ENCODE measurements at regions not wholly inside any gene's neighbourhood (a gene's known extent, or its start where the extent isn't known, plus 50 kb on each side); places are given as distances from the start of the nearest gene placed in this dataset.

- peak; percentile 59 for DNase-seq
These were observed 259.2 kb upstream of the NOVA1 start for GRCh38 chr14:26856876-26857518.

GRCh38 chr14:26859483-26859882 lies 261.6 kb upstream of the NOVA1 start:
- no peak for DNase-seq

- DNase-seq: no peak
These were observed 262.3 kb upstream of the NOVA1 start for GRCh38 chr14:26860111-26860510.

- no peak for DNase-seq
These were observed 265.9 kb upstream of the NOVA1 start for GRCh38 chr14:26863736-26864135.

- DNase-seq: no peak
These were observed 268.9 kb upstream of the NOVA1 start for GRCh38 chr14:26866721-26867120.

- DNase-seq: no peak
These were observed 269.4 kb upstream of the NOVA1 start for GRCh38 chr14:26867171-26867757.

GRCh38 chr14:26870096-26870495 lies 272.3 kb upstream of the NOVA1 start:
- DNase-seq: no peak

- DNase-seq: no peak
These were observed 273.1 kb upstream of the NOVA1 start for GRCh38 chr14:26870722-26871617.

- peak; percentile 53 for DNase-seq
These were observed 274.9 kb upstream of the NOVA1 start for GRCh38 chr14:26872515-26873361.

GRCh38 chr14:26873362-26873960 lies 275.6 kb upstream of the NOVA1 start:
- DNase-seq: peak; percentile 12

- DNase-seq: no peak
These were observed 290.0 kb upstream of the NOVA1 start for GRCh38 chr14:26887847-26888246.

GRCh38 chr14:26888592-26888991 lies 290.8 kb upstream of the NOVA1 start:
- DNase-seq: no peak

- DNase-seq: no peak
These were observed 298.6 kb upstream of the NOVA1 start for GRCh38 chr14:26896447-26896846.

GRCh38 chr14:26897196-26897595 lies 299.4 kb upstream of the NOVA1 start:
- no peak for DNase-seq

GRCh38 chr14:26905229-26905628 lies 307.4 kb upstream of the NOVA1 start:
- DNase-seq: no peak

- no peak for DNase-seq
These were observed 316.0 kb upstream of the NOVA1 start for GRCh38 chr14:26913786-26914185.

GRCh38 chr14:26917086-26917485 lies 319.3 kb upstream of the NOVA1 start:
- DNase-seq: no peak

- no peak for DNase-seq
These were observed 328.2 kb upstream of the NOVA1 start for GRCh38 chr14:26925876-26926584.

GRCh38 chr14:26926585-26926984 lies 328.8 kb upstream of the NOVA1 start:
- DNase-seq: no peak

- no peak for DNase-seq
These were observed 330.2 kb upstream of the NOVA1 start for GRCh38 chr14:26928019-26928418.

- no peak for DNase-seq
These were observed 331.5 kb upstream of the NOVA1 start for GRCh38 chr14:26929361-26929760.

GRCh38 chr14:26930576-26930975 lies 332.7 kb upstream of the NOVA1 start:
- DNase-seq: no peak

Measured in NCI-H1694 treated with DMSO at 0.1 percent for 48 hours (cell line).